ENCODE measurements at regions not wholly inside any gene's neighbourhood (a gene's known extent, or its start where the extent isn't known, plus 50 kb on each side); places are given as distances from the start of the nearest gene placed in this dataset.
"Not testable (repeated sequence)": the region's sequence is repeated elsewhere in the genome, so short reads cannot be mapped to it uniquely, and the experiment has no call there.

- no peak for DNase-seq
Observed at GRCh38 chr2:226116346-226116745, 683.3 kb downstream of the IRS1 start.

- no peak for DNase-seq
Observed at GRCh38 chr2:226115832-226116200, 683.8 kb downstream of the IRS1 start.

- DNase-seq: no peak
Observed at GRCh38 chr2:226115102-226115831, 684.4 kb downstream of the IRS1 start.

GRCh38 chr2:226114436-226114835 lies 685.2 kb downstream of the IRS1 start:
- DNase-seq: no peak

GRCh38 chr2:226098861-226099745 lies 699.6 kb downstream of the NYAP2 start:
- DNase-seq: no peak

- no peak for DNase-seq
Observed at GRCh38 chr2:226095058-226095457, 695.5 kb downstream of the NYAP2 start.

- no peak for DNase-seq
Observed at GRCh38 chr2:226093364-226093763, 693.9 kb downstream of the NYAP2 start.

- no peak for DNase-seq
Observed at GRCh38 chr2:226088366-226088674, 688.8 kb downstream of the NYAP2 start.

- no peak for DNase-seq
Observed at GRCh38 chr2:226087505-226088365, 688.2 kb downstream of the NYAP2 start.

- no peak for DNase-seq
Observed at GRCh38 chr2:226087051-226087450, 687.5 kb downstream of the NYAP2 start.

GRCh38 chr2:226086190-226086589 lies 686.7 kb downstream of the NYAP2 start:
- DNase-seq: no peak

GRCh38 chr2:226085425-226085824 lies 685.9 kb downstream of the NYAP2 start:
- not testable (repeated sequence) for DNase-seq

GRCh38 chr2:226080334-226080733 lies 680.8 kb downstream of the NYAP2 start:
- DNase-seq: no peak

GRCh38 chr2:226079671-226080181 lies 680.2 kb downstream of the NYAP2 start:
- DNase-seq: no peak

GRCh38 chr2:226079196-226079595 lies 679.7 kb downstream of the NYAP2 start:
- DNase-seq: no peak

GRCh38 chr2:226078666-226079065 lies 679.2 kb downstream of the NYAP2 start:
- no peak for DNase-seq

GRCh38 chr2:226077841-226078240 lies 678.3 kb downstream of the NYAP2 start:
- no peak for DNase-seq

- no peak for DNase-seq
Observed at GRCh38 chr2:226077031-226077430, 677.5 kb downstream of the NYAP2 start.

GRCh38 chr2:226076529-226076928 lies 677.0 kb downstream of the NYAP2 start:
- no peak for DNase-seq

GRCh38 chr2:226074391-226074790 lies 674.9 kb downstream of the NYAP2 start:
- no peak for DNase-seq

- DNase-seq: no peak
Observed at GRCh38 chr2:226073496-226074160, 674.1 kb downstream of the NYAP2 start.

GRCh38 chr2:226066873-226067272 lies 667.4 kb downstream of the NYAP2 start:
- DNase-seq: no peak

GRCh38 chr2:226066391-226066790 lies 666.9 kb downstream of the NYAP2 start:
- DNase-seq: no peak
